GM12872 (cell line): ENCODE measurements at regions not wholly inside any gene's neighbourhood (a gene's known extent, or its start where the extent isn't known, plus 50 kb on each side); places are given as distances from the start of the nearest gene placed in this dataset.

ENCODE experiments used
- CTCF ChIP-seq: IDR thresholded peaks from 3 replicates; pipeline ENCODE4 v1.5.1; 2011; ENCODE audit warnings: low read depth, mild to moderate bottlenecking, low read length, moderate library complexity; ENCODE audit not compliant: insufficient read depth

GRCh38 chr6:104187616-104188015, 672.1 kb downstream of the HACE1 start:
- no peak for TF ChIP-seq CTCF

- TF ChIP-seq CTCF, result no peak
These were observed 672.9 kb downstream of the HACE1 start for GRCh38 chr6:104186831-104187230.

- no peak for TF ChIP-seq CTCF
These were observed 675.8 kb downstream of the HACE1 start for GRCh38 chr6:104183816-104184435.

GRCh38 chr6:104182811-104183210, 676.9 kb downstream of the HACE1 start:
- TF ChIP-seq CTCF, result no peak

GRCh38 chr6:104173668-104174067, 686.1 kb downstream of the HACE1 start:
- no peak for TF ChIP-seq CTCF

- TF ChIP-seq CTCF, result no peak
These were observed 689.3 kb downstream of the HACE1 start for GRCh38 chr6:104170401-104170800.

GRCh38 chr6:104166055-104166668, 693.6 kb downstream of the HACE1 start:
- TF ChIP-seq CTCF, result no peak
